ENCODE measurements at regions not wholly inside any gene's neighbourhood (a gene's known extent, or its start where the extent isn't known, plus 50 kb on each side); places are given as distances from the start of the nearest gene placed in this dataset.

- H3K4me3 ChIP-seq (ENCODE audit: low read length): no peak overlapping the region
- no peak for TF ChIP-seq EZH2phosphoT487 (IDR thresholded peaks at IDR 0.05; ENCODE audit: low read depth)
- H3K27me3 ChIP-seq (ENCODE audit: low read depth, low read length): no peaks in the 10 kb centered on the region
- no peaks in the 10 kb centered on the region for H3K9me3 ChIP-seq (ENCODE audit: insufficient read depth, low read length)
- no peak overlapping the region for H2AFZ ChIP-seq (ENCODE audit: low read depth, low read length)
- no peaks in the 10 kb centered on the region for H3K36me3 ChIP-seq (replicated peaks; ENCODE audit: low read depth, low read length)
- H4K20me1 ChIP-seq (ENCODE audit: insufficient read depth, low read length): no peaks in the 10 kb centered on the region
- no peaks in the 10 kb centered on the region for H3K4me1 ChIP-seq (ENCODE audit: low read length)
- no peak overlapping the region for H3K4me2 ChIP-seq (ENCODE audit: low read length)
- H3K79me2 ChIP-seq (ENCODE audit: low read length): no peaks in the 10 kb centered on the region
- no peak overlapping the region for H3K27ac ChIP-seq (ENCODE audit: low read length)
- no peak overlapping the region for H3K9ac ChIP-seq (ENCODE audit: low read length)
Measured at GRCh38 chr2:153074207-153074606, 355.8 kb downstream of the ARL6IP6 start.

- TF ChIP-seq EZH2phosphoT487 (IDR thresholded peaks at IDR 0.05; ENCODE audit: low read depth) (no peak), CTCF (IDR thresholded peaks at IDR 0.05; ENCODE audit: low read depth, low read length) (no peak)
- Histone ChIP-seq H3K4me3 (ENCODE audit: low read length) (no peak overlapping the region), H3K27me3 (ENCODE audit: low read depth, low read length) (no peaks in the 10 kb centered on the region), H3K9ac (ENCODE audit: low read length) (no peak overlapping the region), H3K4me1 (ENCODE audit: low read length) (peaks cover 2% of the 10 kb centered on the region; the same call in 1 of the 2 replicates), H2AFZ (ENCODE audit: low read depth, low read length) (no peak overlapping the region), H3K79me2 (ENCODE audit: low read length) (no peaks in the 10 kb centered on the region), H3K4me2 (ENCODE audit: low read length) (no peak overlapping the region), H3K9me3 (ENCODE audit: insufficient read depth, low read length) (no peaks in the 10 kb centered on the region), H3K36me3 (replicated peaks; ENCODE audit: low read depth, low read length) (no peaks in the 10 kb centered on the region), H4K20me1 (ENCODE audit: insufficient read depth, low read length) (no peaks in the 10 kb centered on the region), H3K27ac (ENCODE audit: low read length) (no peak overlapping the region)
Measured at GRCh38 chr2:153072813-153073212, 354.4 kb downstream of the ARL6IP6 start.

GRCh38 chr2:153072077-153072476 is 353.7 kb downstream of the ARL6IP6 start:
- peaks cover 3% of the 10 kb centered on the region; the same call in 1 of the 2 replicates for H3K4me1 ChIP-seq (ENCODE audit: low read length)

GRCh38 chr2:153071090-153071489 is 352.7 kb downstream of the ARL6IP6 start:
- Histone ChIP-seq H3K36me3 (replicated peaks; ENCODE audit: low read depth, low read length) (no peaks in the 10 kb centered on the region), H3K27ac (ENCODE audit: low read length) (no peak overlapping the region), H3K79me2 (ENCODE audit: low read length) (no peaks in the 10 kb centered on the region), H3K4me3 (ENCODE audit: low read length) (no peak overlapping the region), H3K9me3 (ENCODE audit: insufficient read depth, low read length) (no peaks in the 10 kb centered on the region), H4K20me1 (ENCODE audit: insufficient read depth, low read length) (no peaks in the 10 kb centered on the region), H3K27me3 (ENCODE audit: low read depth, low read length) (no peaks in the 10 kb centered on the region), H2AFZ (ENCODE audit: low read depth, low read length) (no peak overlapping the region), H3K9ac (ENCODE audit: low read length) (no peak overlapping the region), H3K4me1 (ENCODE audit: low read length) (peaks cover 3% of the 10 kb centered on the region; the same call in 1 of the 2 replicates), H3K4me2 (ENCODE audit: low read length) (no peak overlapping the region)
- TF ChIP-seq CTCF (IDR thresholded peaks at IDR 0.05; ENCODE audit: low read depth, low read length): no peak
- no peak for TF ChIP-seq EZH2phosphoT487 (IDR thresholded peaks at IDR 0.05; ENCODE audit: low read depth)

More at GRCh38 chr2:153072077-153072476, 353.7 kb downstream of the ARL6IP6 start:
- Histone ChIP-seq H3K4me3 (ENCODE audit: low read length) (no peak overlapping the region), H4K20me1 (ENCODE audit: insufficient read depth, low read length) (no peaks in the 10 kb centered on the region), H3K9ac (ENCODE audit: low read length) (no peak overlapping the region), H3K27ac (ENCODE audit: low read length) (no peak overlapping the region), H3K9me3 (ENCODE audit: insufficient read depth, low read length) (no peaks in the 10 kb centered on the region), H3K4me2 (ENCODE audit: low read length) (no peak overlapping the region), H3K79me2 (ENCODE audit: low read length) (no peaks in the 10 kb centered on the region), H3K27me3 (ENCODE audit: low read depth, low read length) (no peaks in the 10 kb centered on the region), H3K36me3 (replicated peaks; ENCODE audit: low read depth, low read length) (no peaks in the 10 kb centered on the region), H2AFZ (ENCODE audit: low read depth, low read length) (no peak overlapping the region)
- TF ChIP-seq EZH2phosphoT487 (IDR thresholded peaks at IDR 0.05; ENCODE audit: low read depth) (no peak), CTCF (IDR thresholded peaks at IDR 0.05; ENCODE audit: low read depth, low read length) (no peak)
